GM12878 (cell line): ENCODE measurements at regions not wholly inside any gene's neighbourhood (a gene's known extent, or its start where the extent isn't known, plus 50 kb on each side); places are given as distances from the start of the nearest gene placed in this dataset.

ENCODE experiments used
- ATAC-seq: fragments of 200-7000 bp; cut with Tn5 transposase; 3 replicates; pipeline ENCODE4 v1.9.1; 2020; ENCODE audit warnings: mild to moderate bottlenecking, moderate library complexity
- BruUV-seq: library from RNA; stranded (reverse); fragments of 400-500 nt; replicated peaks from 2 replicates; lab custom pipeline; 2021; lab: Mats Ljungman, UMichigan
- CTCF ChIA-PET: fragments of 300-600 bp; sonication (Branson Sonifier 250); formaldehyde crosslinking; extraction: SDS; loops from one replicate; lab custom pipeline; 2021; ENCODE audit warnings: inconsistent platforms; lab: Yijun Ruan, JAX
- POLR2A ChIA-PET: fragments of 350-600 bp; formaldehyde crosslinking; extraction: SDS; loops from one replicate; lab custom pipeline; 2021; ENCODE audit warnings: inconsistent platforms; lab: Charles Lee
- RAD21 ChIA-PET: fragments of 300-600 bp; sonication (Branson Sonifier 250); formaldehyde crosslinking; loops from one replicate; lab custom pipeline; 2023; ENCODE audit warnings: antibody characterized with exemption; ENCODE audit not compliant: unreplicated experiment; lab: Charles Lee
- SMC1A ChIA-PET: fragments of 300-600 bp; sonication (Branson Sonifier 250); formaldehyde crosslinking; loops from one replicate; lab custom pipeline; 2023; ENCODE audit not compliant: unreplicated experiment, uncharacterized antibody; lab: Charles Lee
- DNase-seq: peaks from one replicate; pipeline ENCODE4 v3.0.0-alpha.2; 2011; ENCODE audit warnings: low read depth, low spot score
- FAIRE-seq: peaks from 3 replicates; lab custom pipeline; 2011; peaks lifted over from hg19 to GRCh38; lab: Jason Lieb, UNC
- H2AFZ ChIP-seq: 2 replicates; pipeline ENCODE4 v1.6.0; 2011; ENCODE audit warnings: low read depth, low read length, control low read depth; ENCODE audit not compliant: control insufficient read depth
- H3K27ac ChIP-seq: 2 replicates; pipeline ENCODE4 v1.5.1; 2011; ENCODE audit warnings: control low read depth; ENCODE audit not compliant: control insufficient read depth, insufficient read depth
- H3K27me3 ChIP-seq, 2 experiments: replicated peaks in 1 of 2; 2 replicates each; pipeline versions ENCODE4 v1.6.0 to v1.6.1; 2011; ENCODE audit warnings: low read length in 1 of 2; ENCODE audit not compliant: control insufficient read depth in 2 of 2, insufficient read depth in 2 of 2
- H3K36me3 ChIP-seq, 2 experiments: 2 replicates each; pipeline ENCODE4 v1.5.1; 2011; ENCODE audit warnings: low read length in 1 of 2; ENCODE audit not compliant: control insufficient read depth in 2 of 2, insufficient read depth in 2 of 2
- H3K4me1 ChIP-seq: 2 replicates; pipeline ENCODE4 v1.6.1; 2011; ENCODE audit warnings: mild to moderate bottlenecking, low read length, moderate library complexity, mixed read lengths; ENCODE audit not compliant: control insufficient read depth, insufficient read depth
- H3K4me2 ChIP-seq: 2 replicates; pipeline ENCODE4 v1.6.0; 2011; ENCODE audit warnings: control low read depth; ENCODE audit not compliant: control insufficient read depth, insufficient read depth
- H3K4me3 ChIP-seq: fragments of 200-600 bp; sonication (generic); 2 replicates; pipeline ENCODE4 v1.5.1; 2016
- H3K79me2 ChIP-seq: 2 replicates; pipeline ENCODE4 v1.6.0; 2011; ENCODE audit warnings: low read length; ENCODE audit not compliant: control insufficient read depth, insufficient read depth
- H3K9ac ChIP-seq: 2 replicates; pipeline ENCODE4 v1.8.0; 2011; ENCODE audit warnings: low read length, control low read depth, mixed read lengths; ENCODE audit not compliant: control insufficient read depth, insufficient read depth
- H3K9me3 ChIP-seq: replicated peaks from 3 replicates; pipeline ENCODE4 v1.5.1; 2011; ENCODE audit warnings: mild to moderate bottlenecking, low read length; ENCODE audit not compliant: control insufficient read depth, insufficient read depth
- H4K20me1 ChIP-seq: 2 replicates; pipeline ENCODE4 v1.6.0; 2011; ENCODE audit not compliant: control insufficient read depth, insufficient read depth
- ATF7 ChIP-seq: fragments of 450-650 bp; IDR thresholded peaks from 2 replicates; pipeline ENCODE4 v1.6.1; 2016; ENCODE audit warnings: low read depth, mild to moderate bottlenecking
- IKZF1 ChIP-seq: fragments of 450-650 bp; conservative IDR thresholded peaks from 2 replicates; pipeline ENCODE4 v1.6.1; 2017; ENCODE audit warnings: antibody characterized with exemption, mild to moderate bottlenecking
- MYC ChIP-seq: IDR thresholded peaks from 2 replicates; pipeline ENCODE4 v1.6.1; 2011; ENCODE audit warnings: mild to moderate bottlenecking, low read length, moderate library complexity, inconsistent platforms; ENCODE audit not compliant: insufficient read depth, insufficient replicate concordance, insufficient read length, severe bottlenecking
- PBX3 ChIP-seq: IDR thresholded peaks from 2 replicates; pipeline ENCODE4 v1.6.1; 2011; ENCODE audit warnings: mild to moderate bottlenecking, low read depth, low read length, moderate library complexity; ENCODE audit not compliant: insufficient replicate concordance
- PKNOX1 ChIP-seq: fragments of 450-650 bp; IDR thresholded peaks from 2 replicates; pipeline ENCODE4 v1.6.1; 2016; ENCODE audit warnings: mild to moderate bottlenecking
- RELA ChIP-seq: fragments of 450-650 bp; IDR thresholded peaks from 2 replicates; pipeline ENCODE4 v1.8.0; 2014; ENCODE audit warnings: borderline replicate concordance; ENCODE audit not compliant: partially characterized antibody
- RFX5 ChIP-seq: IDR thresholded peaks from 2 replicates; pipeline ENCODE4 v1.6.1; 2011; ENCODE audit warnings: low read depth, low read length, improper control_type of control experiment
- SMC3 ChIP-seq: IDR thresholded peaks from 2 replicates; pipeline ENCODE4 v1.6.1; 2011; ENCODE audit warnings: low read length, improper control_type of control experiment, borderline replicate concordance
- TAF1 ChIP-seq: IDR thresholded peaks from 2 replicates; pipeline ENCODE4 v1.6.1; 2011; ENCODE audit warnings: mild to moderate bottlenecking, low read depth, low read length, borderline replicate concordance
- ZNF622 ChIP-seq: fragments of 450-650 bp; IDR thresholded peaks from 2 replicates; pipeline ENCODE4 v1.6.1; 2017; ENCODE audit warnings: mild to moderate bottlenecking, inconsistent platforms
- WGBS: methylation state at CpG from one replicate; pipeline ENCODE4 v1.1.6; 2016; ENCODE audit warnings: low lambda C conversion rate; ENCODE audit not compliant: insufficient replicate concordance, insufficient coverage; ENCODE audit errors: missing lambda C conversion rate; 5-methylcytosine and 5-hydroxymethylcytosine counted together
- in situ Hi-C: fragments of 300-500 bp; cut with MboI; formaldehyde crosslinking; loops from 9 replicates; pipeline ENCODE4 v1.14.3; 2018; ENCODE audit warnings: mixed read lengths
- intact Hi-C: fragments of 100-400 bp; cut with micrococcal nuclease; formaldehyde crosslinking; loops from one replicate; pipeline ENCODE4 v1.14.2; 2022; ENCODE audit not compliant: unreplicated experiment
- TF ChIP-seq, protein P1 (sequence below): fragments of 450-650 bp; formaldehyde crosslinking; IDR thresholded peaks from 2 replicates; pipeline ENCODE4 v1.4.0; 2022; ENCODE audit warnings: mild to moderate bottlenecking, moderate library complexity
- TF ChIP-seq, protein P2 (sequence below): IDR thresholded peaks from 2 replicates; pipeline ENCODE4 v1.6.1; 2011; ENCODE audit warnings: borderline replicate concordance, low read depth, mild to moderate bottlenecking, moderate library complexity, mixed read lengths, low read length; ENCODE audit not compliant: insufficient read depth; ENCODE audit errors: extremely low read length

GRCh38 chr10:77716458-77717317, 79.1 kb upstream of the KCNMA1 start:
- ChIA-PET POLR2A (no interaction called here), RAD21 (interaction anchor here (0.8 to 3.2 kb wide), 6 partner anchors 12 to 551 kb away, joined by 3 to 20 read pairs (median 6); no protein-coding TSS in a partner anchor), CTCF (interaction anchor here (0.5 to 15.5 kb wide), 28 partner anchors 5 to 551 kb away, joined by 3 to 403 read pairs (median 4); no protein-coding TSS in a partner anchor), SMC1A (interaction anchor here (0.8 to 2.6 kb wide), 13 partner anchors 13 to 548 kb away, joined by 3 to 14 read pairs (median 4); no protein-coding TSS in a partner anchor)
- Histone ChIP-seq H3K4me3 (no peak overlapping the region), H3K79me2 (no peaks in the 10 kb centered on the region), H3K9ac (no peak overlapping the region), H3K27ac (no peak overlapping the region), H2AFZ (no peak overlapping the region), H3K36me3 (no peaks in the 10 kb centered on the region), H3K4me2 (no peak overlapping the region), H3K27me3 (no peaks in the 10 kb centered on the region; a peak in 1 of 4 replicates), H4K20me1 (no peaks in the 10 kb centered on the region), H3K4me1 (0 out of 2 replicates have a peak, but pooled peaks cover 1% of the 10 kb centered on the region), H3K9me3 (no peaks in the 10 kb centered on the region)
- BruUV-seq: no TSS peak
- in situ Hi-C loops (loop anchor here (5.0 kb wide), 2 partner anchors 121 to 549 kb away; no protein-coding TSS in a partner anchor), intact Hi-C loops (no loop called here)
- DNase-seq (no peak), ATAC-seq (no peak), FAIRE-seq (no peak)
- 51% methylated on average over 13 of the region's 13 CpGs for WGBS
- TF ChIP-seq ZNF622 (no peak), PKNOX1 (no peak), MYC (no peak), TAF1 (no peak), ATF7 (no peak), SMC3 (no peak), RELA (no peak), IKZF1 (no peak), RFX5 (no peak), PBX3 (no peak)
- TF ChIP-seq, protein P1, sequence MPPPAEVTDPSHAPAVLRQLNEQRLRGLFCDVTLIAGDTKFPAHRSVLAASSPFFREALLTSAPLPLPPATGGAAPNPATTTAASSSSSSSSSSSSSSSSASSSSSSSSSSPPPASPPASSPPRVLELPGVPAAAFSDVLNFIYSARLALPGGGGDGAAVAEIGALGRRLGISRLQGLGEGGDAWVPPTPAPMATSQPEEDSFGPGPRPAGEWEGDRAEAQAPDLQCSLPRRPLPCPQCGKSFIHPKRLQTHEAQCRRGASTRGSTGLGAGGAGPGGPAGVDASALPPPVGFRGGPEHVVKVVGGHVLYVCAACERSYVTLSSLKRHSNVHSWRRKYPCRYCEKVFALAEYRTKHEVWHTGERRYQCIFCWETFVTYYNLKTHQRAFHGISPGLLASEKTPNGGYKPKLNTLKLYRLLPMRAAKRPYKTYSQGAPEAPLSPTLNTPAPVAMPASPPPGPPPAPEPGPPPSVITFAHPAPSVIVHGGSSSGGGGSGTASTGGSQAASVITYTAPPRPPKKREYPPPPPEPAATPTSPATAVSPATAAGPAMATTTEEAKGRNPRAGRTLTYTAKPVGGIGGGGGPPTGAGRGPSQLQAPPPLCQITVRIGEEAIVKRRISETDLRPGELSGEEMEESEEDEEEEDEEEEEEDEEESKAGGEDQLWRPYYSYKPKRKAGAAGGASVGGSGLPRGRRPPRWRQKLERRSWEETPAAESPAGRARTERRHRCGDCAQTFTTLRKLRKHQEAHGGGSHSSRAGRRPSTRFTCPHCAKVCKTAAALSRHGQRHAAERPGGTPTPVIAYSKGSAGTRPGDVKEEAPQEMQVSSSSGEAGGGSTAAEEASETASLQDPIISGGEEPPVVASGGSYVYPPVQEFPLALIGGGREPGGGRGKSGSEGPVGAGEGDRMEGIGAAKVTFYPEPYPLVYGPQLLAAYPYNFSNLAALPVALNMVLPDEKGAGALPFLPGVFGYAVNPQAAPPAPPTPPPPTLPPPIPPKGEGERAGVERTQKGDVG (CRISPR knock-in tag): no peak
- TF ChIP-seq, protein P2, sequence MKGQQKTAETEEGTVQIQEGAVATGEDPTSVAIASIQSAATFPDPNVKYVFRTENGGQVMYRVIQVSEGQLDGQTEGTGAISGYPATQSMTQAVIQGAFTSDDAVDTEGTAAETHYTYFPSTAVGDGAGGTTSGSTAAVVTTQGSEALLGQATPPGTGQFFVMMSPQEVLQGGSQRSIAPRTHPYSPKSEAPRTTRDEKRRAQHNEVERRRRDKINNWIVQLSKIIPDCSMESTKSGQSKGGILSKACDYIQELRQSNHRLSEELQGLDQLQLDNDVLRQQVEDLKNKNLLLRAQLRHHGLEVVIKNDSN: no peak
